H1 (cell line): ENCODE measurements at regions not wholly inside any gene's neighbourhood (a gene's known extent, or its start where the extent isn't known, plus 50 kb on each side); places are given as distances from the start of the nearest gene placed in this dataset.

ENCODE experiments used
- CTCF ChIA-PET: fragments of 300-600 bp; sonication (Branson Sonifier 250); formaldehyde crosslinking; loops from one replicate; lab custom pipeline; 2021; ENCODE audit not compliant: partially characterized antibody; lab: Charles Lee
- POLR2A ChIA-PET: fragments of 300-600 bp; sonication (Branson Sonifier 250); formaldehyde crosslinking; loops from one replicate; lab custom pipeline; 2021; ENCODE audit warnings: inconsistent platforms; ENCODE audit not compliant: partially characterized antibody; lab: Charles Lee
- DNase-seq, 2 experiments: peaks; one replicate each; pipeline versions ENCODE4 v3.0.0 to v3.0.0-alpha.2; 2010 to 2022; ENCODE audit warnings: low spot score in 2 of 2, low read depth in 1 of 2, mixed read lengths in 1 of 2
- FAIRE-seq: peaks from 2 replicates; lab custom pipeline; 2011; peaks lifted over from hg19 to GRCh38; lab: Jason Lieb, UNC
- H2AFZ ChIP-seq: 2 replicates; pipeline ENCODE4 v1.8.1; 2012; ENCODE audit warnings: low read length, inconsistent platforms
- H2AK5ac ChIP-seq: 2 replicates; pipeline ENCODE4 v1.6.1; 2013; ENCODE audit warnings: low read depth, low read length
- H2BK120ac ChIP-seq: replicated peaks from 2 replicates; pipeline ENCODE3; 2013; ENCODE audit warnings: low read depth, low read length, inconsistent platforms
- H2BK12ac ChIP-seq: 2 replicates; pipeline ENCODE4 v1.6.1; 2013; ENCODE audit warnings: low read depth, low read length
- H2BK15ac ChIP-seq: 2 replicates; pipeline ENCODE4 v1.6.1; 2013; ENCODE audit warnings: low read length
- H2BK20ac ChIP-seq: 2 replicates; pipeline ENCODE4 v1.6.1; 2013; ENCODE audit warnings: low read length
- H2BK5ac ChIP-seq: 2 replicates; pipeline ENCODE4 v1.6.1; 2013; ENCODE audit warnings: low read depth, low read length
- H3K14ac ChIP-seq: 2 replicates; pipeline ENCODE4 v1.6.1; 2013; ENCODE audit warnings: inconsistent platforms; ENCODE audit not compliant: insufficient read length
- H3K18ac ChIP-seq: 2 replicates; pipeline ENCODE4 v1.6.1; 2013; ENCODE audit warnings: low read length; ENCODE audit errors: extremely low read depth
- H3K23ac ChIP-seq: 2 replicates; pipeline ENCODE4 v1.6.1; 2013; ENCODE audit warnings: inconsistent platforms; ENCODE audit not compliant: insufficient read length
- H3K23me2 ChIP-seq: 2 replicates; pipeline ENCODE4 v1.6.1; 2013; ENCODE audit warnings: low read depth, low read length
- H3K27ac ChIP-seq: 2 replicates; pipeline ENCODE4 v1.6.1; 2011; ENCODE audit warnings: low read depth, low read length, inconsistent platforms
- H3K27me3 ChIP-seq, 4 experiments: replicated peaks in 1 of 4; 1 replicate in 1 of 4; 2 replicates in 3 of 4; pipeline versions ENCODE4 v1.6.1 to v1.8.1; 2011 to 2013; ENCODE audit warnings: low read length in 3 of 4, mild to moderate bottlenecking in 3 of 4, inconsistent platforms in 2 of 4, mixed read lengths in 2 of 4, moderate library complexity in 1 of 4; ENCODE audit not compliant: control insufficient read depth in 3 of 4, insufficient read depth in 3 of 4; ENCODE audit errors: extremely low read depth in 1 of 4
- H3K36me3 ChIP-seq, 4 experiments: 2 replicates each; pipeline versions ENCODE4 v1.6.1 to v1.8.1; 2011 to 2013; ENCODE audit warnings: mild to moderate bottlenecking in 4 of 4, low read length in 3 of 4, moderate library complexity in 2 of 4, control low read depth in 1 of 4, inconsistent platforms in 1 of 4; ENCODE audit not compliant: insufficient read depth in 4 of 4, control insufficient read depth in 2 of 4
- H3K4ac ChIP-seq: replicated peaks from 2 replicates; pipeline ENCODE3; 2013; ENCODE audit warnings: low read length, low read depth, mixed read lengths, inconsistent platforms; ENCODE audit not compliant: insufficient read length
- H3K4me1 ChIP-seq, 4 experiments: replicated peaks in 1 of 4; 1 replicate in 1 of 4; 2 replicates in 3 of 4; pipeline versions ENCODE4 v1.6.1 to v1.8.1; 2011 to 2013; ENCODE audit warnings: low read length in 3 of 4, inconsistent platforms in 2 of 4, mixed read lengths in 1 of 4; ENCODE audit not compliant: insufficient read depth in 4 of 4, control insufficient read depth in 3 of 4
- H3K4me2 ChIP-seq, 2 experiments: 2 replicates each; pipeline versions ENCODE4 v1.6.1 to v1.8.1; 2011 to 2013; ENCODE audit warnings: low read depth in 2 of 2, low read length in 2 of 2, control low read depth in 1 of 2, inconsistent platforms in 1 of 2, mild to moderate bottlenecking in 1 of 2; ENCODE audit not compliant: insufficient read depth in 1 of 2
- H3K4me3 ChIP-seq, 4 experiments: fragments of 200-600, 300-600 bp in 1 of 4; sonication (generic), shearing (Covaris generic), sonication (Bioruptor Twin) in 1 of 4; 2 replicates each; pipeline versions ENCODE4 v1.5.1 to v1.8.1; 2011 to 2016; ENCODE audit warnings: low read length in 4 of 4, low read depth in 3 of 4, control low read depth in 2 of 4, inconsistent platforms in 2 of 4, mild to moderate bottlenecking in 2 of 4, mixed read lengths in 1 of 4, moderate library complexity in 1 of 4; ENCODE audit not compliant: insufficient read depth in 2 of 4; ENCODE audit errors: extremely low read depth in 1 of 4
- H3K56ac ChIP-seq: replicated peaks from 2 replicates; pipeline ENCODE3; 2013; ENCODE audit warnings: low read depth, mild to moderate bottlenecking, mixed read lengths, low read length, inconsistent platforms; ENCODE audit not compliant: insufficient read length
- H3K79me1 ChIP-seq: 2 replicates; pipeline ENCODE4 v1.6.1; 2013; ENCODE audit warnings: low read depth, low read length, control low read depth
- H3K79me2 ChIP-seq, 2 experiments: 2 replicates each; pipeline versions ENCODE4 v1.6.1 to v1.8.1; 2012 to 2013; ENCODE audit warnings: low read length in 2 of 2, mild to moderate bottlenecking in 2 of 2, inconsistent platforms in 1 of 2; ENCODE audit not compliant: insufficient read depth in 2 of 2, control insufficient read depth in 1 of 2
- H3K9ac ChIP-seq, 4 experiments: replicated peaks in 1 of 4; 1 replicate in 1 of 4; 2 replicates in 3 of 4; pipeline versions ENCODE4 v1.6.1 to v1.8.1; 2011 to 2013; ENCODE audit warnings: low read depth in 3 of 4, low read length in 3 of 4, control low read depth in 2 of 4, mild to moderate bottlenecking in 2 of 4, moderate library complexity in 2 of 4, inconsistent platforms in 1 of 4; ENCODE audit errors: extremely low read depth in 1 of 4
- H3K9me3 ChIP-seq, 2 experiments: 2 replicates each; pipeline versions ENCODE4 v1.6.1 to v1.8.1; 2012 to 2013; ENCODE audit warnings: mild to moderate bottlenecking in 2 of 2, moderate library complexity in 2 of 2, control low read depth in 1 of 2, inconsistent platforms in 1 of 2, low read depth in 1 of 2, low read length in 1 of 2, mixed read lengths in 1 of 2; ENCODE audit not compliant: insufficient read depth in 2 of 2
- H4K20me1 ChIP-seq, 2 experiments: replicated peaks in 1 of 2; 2 replicates each; pipeline versions ENCODE3 to v1.8.1; 2011 to 2013; ENCODE audit warnings: inconsistent platforms in 2 of 2, low read length in 2 of 2, mild to moderate bottlenecking in 1 of 2; ENCODE audit not compliant: insufficient read depth in 2 of 2, control insufficient read depth in 1 of 2
- H4K5ac ChIP-seq: 2 replicates; pipeline ENCODE4 v1.6.1; 2013; ENCODE audit warnings: low read length, low read depth, mixed read lengths, inconsistent platforms; ENCODE audit not compliant: insufficient read length
- H4K8ac ChIP-seq: 2 replicates; pipeline ENCODE4 v1.8.0; 2013; ENCODE audit warnings: mild to moderate bottlenecking, moderate library complexity, low read length, inconsistent platforms; ENCODE audit not compliant: insufficient read depth; ENCODE audit errors: extremely low read depth
- H4K91ac ChIP-seq: replicated peaks from 2 replicates; pipeline ENCODE3; 2013; ENCODE audit warnings: low read length, mixed read lengths, inconsistent platforms; ENCODE audit not compliant: insufficient read length
- GTF2F1 ChIP-seq: IDR thresholded peaks from 2 replicates; pipeline ENCODE4 v1.6.1; 2012; ENCODE audit warnings: low read depth, low read length, improper control_type of control experiment, borderline replicate concordance
- JUND ChIP-seq: IDR thresholded peaks from 2 replicates; pipeline ENCODE4 v1.6.1; 2011; ENCODE audit warnings: mild to moderate bottlenecking, improper control_type of control experiment, low read length
- PHF8 ChIP-seq: fragments of 200-600 bp; sonication (generic); conservative IDR thresholded peaks from 2 replicates; pipeline ENCODE4 v1.7.1; 2012; ENCODE audit warnings: low read depth, mild to moderate bottlenecking, inconsistent platforms, low read length, moderate library complexity
- POU5F1 ChIP-seq: IDR thresholded peaks from 2 replicates; pipeline ENCODE4 v1.6.1; 2011; ENCODE audit warnings: low read depth, mild to moderate bottlenecking, low read length, moderate library complexity
- RBBP5 ChIP-seq: IDR thresholded peaks from 2 replicates; pipeline ENCODE4 v1.7.1; 2012; ENCODE audit warnings: low read depth, mild to moderate bottlenecking, inconsistent platforms, low read length, moderate library complexity, borderline replicate concordance
- RNF2 ChIP-seq: fragments of 200-900, 300-1000 bp; sonication (generic); IDR thresholded peaks from 2 replicates; pipeline ENCODE4 v1.7.1; 2016; ENCODE audit warnings: borderline replicate concordance, low read depth, mild to moderate bottlenecking, antibody characterized with exemption, low read length; ENCODE audit not compliant: poor library complexity, severe bottlenecking; ENCODE audit errors: missing control alignments
- SIRT6 ChIP-seq: IDR thresholded peaks from one replicate; pipeline ENCODE4 v1.7.1; 2012; ENCODE audit warnings: low read length, inconsistent platforms
- SIX5 ChIP-seq: IDR thresholded peaks from 2 replicates; pipeline ENCODE4 v1.6.1; 2011; ENCODE audit warnings: mild to moderate bottlenecking, low read depth, low read length
- SUZ12 ChIP-seq: fragments of 200-600 bp; sonication (generic); IDR thresholded peaks from 2 replicates; pipeline ENCODE4 v1.6.1; 2012; ENCODE audit warnings: mild to moderate bottlenecking, inconsistent platforms, low read length, moderate library complexity, mixed read lengths

DNA sequence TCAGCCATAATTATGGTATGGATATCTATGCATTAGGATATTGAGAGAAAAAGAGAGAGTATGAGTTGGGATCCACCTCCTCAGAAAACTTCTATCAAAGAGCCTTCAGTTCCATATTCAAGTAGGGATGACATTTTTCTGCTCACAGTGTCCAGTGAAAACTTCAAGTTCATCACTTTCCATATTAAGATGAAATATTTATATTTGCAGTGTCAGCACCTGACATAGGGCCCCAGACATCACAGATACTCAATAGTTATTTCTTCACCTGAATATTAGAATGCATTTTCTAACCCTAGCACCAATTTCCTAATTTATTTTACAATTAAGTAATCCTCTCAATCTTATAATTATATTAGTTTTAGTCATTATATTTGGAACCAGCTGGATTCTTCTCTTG is 318.0 kb upstream of the MGAT4C start:
- Histone ChIP-seq H2BK120ac (no peak overlapping the region), H3K14ac (no peak overlapping the region), H4K20me1 (no peaks in the 10 kb centered on the region), H3K27me3 (no peaks in the 10 kb centered on the region), H3K79me1 (no peaks in the 10 kb centered on the region), H3K23ac (no peak overlapping the region), H3K4me2 (no peak overlapping the region), H2BK15ac (no peak overlapping the region), H3K23me2 (no peaks in the 10 kb centered on the region), H2BK12ac (no peak overlapping the region), H3K9ac (no peak overlapping the region), H3K79me2 (no peaks in the 10 kb centered on the region), H3K56ac (no peak overlapping the region), H3K27ac (no peak overlapping the region), H2AK5ac (no peak overlapping the region), H2AFZ (no peak overlapping the region), H3K4me3 (no peak overlapping the region), H4K91ac (no peak overlapping the region), H3K18ac (no peak overlapping the region), H3K9me3 (no peaks in the 10 kb centered on the region), H3K4me1 (no peaks in the 10 kb centered on the region), H3K36me3 (no peaks in the 10 kb centered on the region), H2BK5ac (no peak overlapping the region), H2BK20ac (no peak overlapping the region), H4K5ac (no peak overlapping the region), H4K8ac (no peak overlapping the region), H3K4ac (no peak overlapping the region)
- TF ChIP-seq GTF2F1 (no peak), RNF2 (no peak), POU5F1 (no peak), SUZ12 (no peak), SIX5 (no peak), JUND (no peak), PHF8 (no peak), RBBP5 (no peak), SIRT6 (no peak)
- CTCF ChIA-PET = no interaction called here
- POLR2A ChIA-PET = no interaction called here
- DNase-seq (no peak), FAIRE-seq (no peak)
